Stimulated activated CD8-positive, alpha-beta memory T cell treated with anti-CD3 and anti-CD28 coated beads, Interleukin-4, amount 100 ng/mL, for 1 hour (primary cell): ENCODE measurements at regions not wholly inside any gene's neighbourhood (a gene's known extent, or its start where the extent isn't known, plus 50 kb on each side); places are given as distances from the start of the nearest gene placed in this dataset.

Experiments
- DNase-seq, 2 donors: peaks; one replicate each; pipeline ENCODE4 v3.0.0-alpha.2; 2020; ENCODE audit warnings: low read depth in 2 of 2, low spot score in 1 of 2

DNA sequence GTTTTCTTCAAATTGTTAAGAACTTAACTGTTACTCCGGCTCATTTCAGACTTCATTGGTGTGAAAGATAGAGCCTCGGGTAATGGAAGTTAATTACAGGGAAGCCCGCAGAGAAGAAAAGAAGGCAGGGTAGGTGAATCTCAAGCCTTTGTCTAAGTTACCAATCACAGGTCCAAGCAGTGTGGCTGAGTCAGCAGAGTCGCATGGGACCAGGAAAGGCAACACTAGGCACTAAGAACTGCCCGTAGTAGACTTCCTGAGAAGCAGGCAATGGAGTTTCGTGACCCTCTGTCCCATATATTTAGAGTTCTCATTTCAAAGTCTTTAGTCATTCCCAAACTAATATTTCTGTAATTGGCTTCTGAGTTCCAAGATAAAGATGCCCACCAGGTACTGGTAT lies 122.9 kb upstream of the STT3B start:
- DNase-seq = no peak

GRCh38 chr3:31410411-31410810 lies 122.3 kb upstream of the STT3B start:
- DNase-seq = no peak

- DNase-seq = no peak
These were observed 119.9 kb upstream of the STT3B start for GRCh38 chr3:31412832-31413231.

- no peak for DNase-seq
These were observed 119.2 kb upstream of the STT3B start for GRCh38 chr3:31413515-31413914.

GRCh38 chr3:31416980-31417379 lies 115.7 kb upstream of the STT3B start:
- no peak for DNase-seq

DNA sequence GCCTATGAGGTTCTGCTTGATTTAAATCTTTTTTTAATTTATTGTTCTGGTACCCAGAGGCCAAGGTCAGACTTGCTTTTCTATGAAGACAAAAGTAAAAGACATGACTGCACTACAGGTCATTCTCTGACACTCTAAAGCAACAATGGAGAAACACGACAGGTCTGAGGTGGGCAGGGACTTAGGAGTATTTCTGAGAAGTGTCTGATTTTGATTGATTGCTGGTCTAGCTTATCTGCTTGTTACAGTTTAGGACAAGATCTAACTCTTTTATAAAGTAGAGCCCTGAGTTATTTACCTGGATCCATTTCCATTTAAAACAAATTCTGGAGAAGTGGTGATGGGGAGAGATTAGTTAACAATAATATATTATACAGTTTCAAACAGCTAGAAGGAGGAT lies 115.2 kb upstream of the STT3B start:
- DNase-seq = no peak

DNA sequence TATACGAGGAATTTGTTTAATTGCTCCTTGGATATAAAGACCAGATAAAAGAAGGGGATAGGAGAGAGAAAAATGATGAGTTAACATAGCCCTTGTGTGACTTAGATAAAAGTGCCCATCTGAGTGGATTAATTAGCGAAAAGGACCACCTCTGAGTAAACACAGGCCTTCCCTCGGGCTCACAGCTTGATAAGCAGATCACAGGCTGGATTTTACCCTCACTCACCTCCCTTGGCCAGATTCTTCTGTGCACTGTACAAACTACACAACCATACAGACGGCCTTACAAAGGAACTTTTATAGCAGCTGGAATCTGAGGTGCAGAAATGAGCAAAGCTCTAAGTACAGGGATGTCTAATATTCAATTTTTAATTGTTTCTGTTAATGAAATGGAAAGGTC lies 112.4 kb upstream of the STT3B start:
- no peak for DNase-seq

DNA sequence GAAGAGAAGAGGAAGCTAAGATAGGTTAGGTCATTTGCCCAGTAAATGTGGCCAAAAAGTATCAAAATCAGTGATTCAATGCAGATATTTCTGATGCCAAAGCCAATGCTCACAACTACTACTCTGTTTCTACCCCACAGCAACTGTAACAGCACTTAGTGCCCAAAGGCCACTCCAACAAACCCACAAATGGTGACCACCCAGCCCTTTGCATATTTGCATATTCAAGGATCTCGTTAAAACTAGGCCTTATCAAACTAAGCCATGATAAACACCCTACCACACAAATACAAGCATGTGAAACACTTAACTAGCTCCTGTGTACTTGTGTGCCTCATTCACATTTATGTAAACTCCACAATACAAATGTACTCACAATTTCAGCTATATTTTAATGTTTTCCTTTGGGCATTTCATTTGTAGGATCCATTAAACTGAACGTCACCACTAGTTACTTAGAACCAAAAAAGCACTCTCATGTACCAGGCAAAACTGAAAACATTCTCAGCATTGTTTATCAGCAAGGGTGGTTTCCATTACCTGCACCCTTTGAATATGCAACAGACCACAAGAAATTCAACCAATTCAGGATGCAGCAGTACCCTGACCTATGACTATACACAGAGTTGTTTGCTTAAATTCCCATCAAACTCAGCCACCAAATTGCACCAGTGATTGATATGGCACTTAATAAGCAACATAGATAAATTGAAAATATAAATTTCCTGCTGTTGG lies 111.2 kb upstream of the STT3B start:
- DNase-seq = no peak

GRCh38 chr3:31422237-31422636 lies 110.5 kb upstream of the STT3B start:
- DNase-seq = no peak

- DNase-seq = no peak
These were observed 109.2 kb upstream of the STT3B start for GRCh38 chr3:31423482-31423881.

DNA sequence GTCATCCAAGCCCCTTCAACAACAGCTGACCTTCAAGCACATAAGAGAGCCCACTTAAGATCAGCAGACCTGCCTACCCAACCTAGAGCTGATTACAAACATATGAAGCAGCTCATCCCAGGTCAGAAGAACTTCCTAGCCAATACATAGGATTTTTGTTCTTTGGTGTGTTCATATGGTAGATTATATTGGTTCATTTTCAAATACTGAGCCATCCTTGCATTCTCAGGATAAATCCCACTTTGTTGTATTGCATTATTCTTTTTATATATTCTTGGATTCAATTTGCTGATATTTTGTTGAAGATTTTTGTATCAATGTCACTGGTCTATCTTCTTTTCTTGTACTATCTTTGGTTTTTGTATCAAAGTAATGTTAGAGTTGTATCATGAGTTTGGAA lies 107.3 kb upstream of the STT3B start:
- DNase-seq = no peak

DNA sequence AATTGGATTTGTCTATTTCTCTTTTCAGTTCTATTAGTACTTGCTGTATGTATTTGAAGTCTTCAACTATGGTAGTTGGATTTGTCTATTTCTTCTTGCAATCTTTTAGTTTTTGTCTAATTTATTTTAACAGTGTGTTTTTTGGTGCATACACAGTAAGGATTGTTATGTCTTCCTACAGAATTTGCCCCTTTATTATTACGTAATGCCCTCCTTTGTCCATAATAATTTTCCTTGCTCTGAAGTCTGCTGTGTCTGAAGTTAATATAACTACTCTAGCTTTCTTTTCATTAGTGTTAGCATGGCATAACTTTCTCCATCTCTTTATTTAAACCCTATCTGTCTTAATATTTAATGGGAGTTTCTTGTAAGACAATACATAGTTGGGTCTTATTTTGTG lies 105.1 kb upstream of the STT3B start:
- no peak for DNase-seq

- no peak for DNase-seq
These were observed 101.4 kb upstream of the STT3B start for GRCh38 chr3:31431321-31431720.

DNA sequence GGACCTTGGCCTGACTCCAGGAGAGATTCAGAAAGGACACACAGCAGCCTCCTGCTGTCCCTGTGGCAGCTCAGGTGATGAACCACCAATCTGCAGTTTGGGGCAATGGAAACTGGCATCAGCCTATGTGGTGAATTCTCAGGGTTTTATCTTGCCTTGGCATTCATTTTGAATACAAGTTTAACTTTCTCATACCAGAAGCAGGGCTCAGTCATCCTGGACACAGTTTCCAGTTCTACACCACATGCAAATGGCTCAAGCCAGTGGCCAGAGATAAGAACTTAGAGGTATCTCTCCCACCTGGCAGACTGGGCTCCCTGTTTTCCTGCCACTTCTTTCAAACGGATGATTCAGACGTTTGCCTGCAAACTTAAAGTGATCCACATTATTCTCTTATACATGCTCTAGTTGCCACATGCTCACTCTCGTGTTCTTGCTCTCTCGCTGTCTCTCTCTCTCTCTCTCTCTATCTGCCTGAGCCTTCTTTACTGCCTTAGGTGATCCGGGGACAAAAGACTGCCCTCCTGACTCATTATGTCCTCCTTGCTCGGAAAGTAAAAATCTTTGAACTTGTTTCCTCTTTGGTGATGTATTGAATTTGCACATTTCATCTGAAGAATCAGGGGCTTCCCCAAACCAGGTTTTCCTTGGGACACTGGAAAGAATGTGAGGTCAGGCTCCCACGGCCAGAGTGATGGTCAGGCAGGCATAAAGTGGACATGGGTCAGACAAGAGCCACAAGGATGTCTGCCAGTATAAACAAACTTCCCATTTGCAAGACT lies 99.6 kb upstream of the STT3B start:
- no peak for DNase-seq

DNA sequence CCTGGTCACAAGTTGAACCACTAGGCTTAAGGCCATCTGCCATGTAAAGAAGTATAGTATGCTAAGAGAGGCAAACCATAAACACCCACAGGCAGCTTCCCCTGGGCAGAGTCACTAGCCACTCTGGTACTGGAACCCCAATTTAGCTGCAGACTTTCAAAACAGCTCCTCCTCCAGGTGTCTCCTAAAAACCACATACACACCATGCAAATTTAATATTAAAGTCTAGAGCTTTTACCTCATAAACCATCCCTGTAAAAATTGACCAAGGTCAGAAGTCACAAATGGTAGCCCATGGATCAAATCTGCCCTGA lies 99.1 kb upstream of the STT3B start:
- no peak for DNase-seq

- DNase-seq = no peak
These were observed 97.9 kb upstream of the STT3B start for GRCh38 chr3:31434819-31435218.

GRCh38 chr3:31436830-31437229 lies 95.9 kb upstream of the STT3B start:
- DNase-seq = no peak

GRCh38 chr3:31438742-31439141 lies 94.0 kb upstream of the STT3B start:
- no peak for DNase-seq

GRCh38 chr3:31439890-31440750 lies 92.6 kb upstream of the STT3B start:
- DNase-seq = no peak

GRCh38 chr3:31440878-31441277 lies 91.8 kb upstream of the STT3B start:
- DNase-seq = no peak

- no peak for DNase-seq
These were observed 90.0 kb upstream of the STT3B start for GRCh38 chr3:31442755-31443154.
